ENCODE measurements at regions not wholly inside any gene's neighbourhood (a gene's known extent, or its start where the extent isn't known, plus 50 kb on each side); places are given as distances from the start of the nearest gene placed in this dataset.
"Not testable (repeated sequence)": the region's sequence is repeated elsewhere in the genome, so short reads cannot be mapped to it uniquely, and the experiment has no call there.

DNA sequence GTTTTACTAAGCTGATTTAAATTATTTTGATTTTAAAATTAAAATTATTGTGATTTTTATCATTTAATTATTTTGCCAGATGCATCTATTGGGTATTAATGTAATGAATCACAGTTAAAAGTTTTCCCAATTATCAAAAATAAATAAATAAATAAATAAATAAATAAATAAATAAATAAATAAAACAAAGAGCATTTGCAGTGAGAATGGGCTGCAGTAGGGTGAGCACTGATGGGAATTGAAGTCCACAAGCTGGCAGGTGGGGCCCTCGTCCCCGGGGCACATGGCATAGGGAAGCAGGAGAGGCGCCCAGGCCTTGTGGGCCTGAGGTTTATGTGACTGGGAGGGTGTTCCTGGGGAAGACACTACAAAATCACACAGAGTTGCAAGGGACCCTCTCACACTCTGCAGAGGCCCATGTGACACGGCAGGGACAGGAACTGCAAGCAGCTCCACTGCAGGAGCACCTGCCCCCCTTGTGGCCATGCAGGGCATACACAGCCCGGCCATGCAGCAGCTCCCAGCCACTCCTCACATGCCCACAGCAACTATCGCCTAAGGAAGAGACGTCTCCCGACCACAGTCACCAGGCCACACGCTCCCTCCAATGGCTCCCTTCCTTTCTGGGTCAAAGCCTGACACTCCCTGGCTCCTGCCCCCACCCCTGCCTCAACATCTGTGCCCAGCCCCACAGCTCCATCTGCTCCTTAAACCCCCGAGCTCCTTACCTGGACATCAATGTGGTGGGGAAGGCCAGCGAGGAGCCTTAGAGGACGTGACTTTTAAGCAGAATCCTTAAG is 256.3 kb upstream of the SFSWAP start:
- no peak for DNase-seq (ENCODE audit: low read depth, low spot score)

DNA sequence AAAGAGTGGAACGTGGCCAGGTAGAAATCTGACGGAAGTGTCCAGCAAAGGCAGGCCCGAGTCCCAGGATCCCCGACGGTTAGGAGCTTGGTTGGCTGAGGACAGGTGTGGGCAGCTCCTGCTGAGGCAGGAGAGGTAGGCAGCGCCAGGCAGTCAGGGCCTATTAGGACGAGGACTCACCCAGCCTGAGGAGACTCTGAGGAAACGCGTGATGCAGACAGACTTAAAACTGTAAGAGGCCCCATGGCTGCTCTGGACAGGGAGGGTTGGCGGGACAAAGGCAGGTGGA is 255.7 kb upstream of the SFSWAP start:
- DNase-seq (ENCODE audit: low read depth, low spot score), result no peak

DNA sequence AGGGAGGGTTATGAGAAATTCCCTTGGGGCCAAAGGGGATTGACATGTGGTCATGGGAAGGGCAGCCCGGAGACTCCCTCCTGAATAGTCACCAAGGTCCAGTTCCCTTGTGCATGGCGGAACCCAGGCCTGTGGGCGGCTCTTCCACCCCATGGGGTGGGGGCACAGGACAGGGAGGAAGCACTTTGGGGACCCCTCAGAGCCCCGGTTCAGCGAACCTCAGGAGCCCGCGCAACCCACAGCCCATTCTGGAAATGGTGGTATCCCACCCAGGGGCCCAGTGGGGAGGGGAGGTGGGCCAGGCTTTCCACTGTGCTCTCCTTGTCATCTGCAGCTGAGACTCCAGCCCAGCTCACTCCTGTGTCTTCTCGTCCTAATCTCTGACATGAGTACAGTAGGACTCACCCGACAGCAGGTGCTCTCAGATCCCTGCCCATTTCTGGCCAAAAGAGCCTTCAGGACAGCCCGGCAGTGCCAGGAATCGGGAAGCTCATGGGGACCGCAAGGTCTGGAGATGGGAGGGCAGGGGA is 255.2 kb upstream of the SFSWAP start:
- DNase-seq (ENCODE audit: low read depth, low spot score), result no peak

DNA sequence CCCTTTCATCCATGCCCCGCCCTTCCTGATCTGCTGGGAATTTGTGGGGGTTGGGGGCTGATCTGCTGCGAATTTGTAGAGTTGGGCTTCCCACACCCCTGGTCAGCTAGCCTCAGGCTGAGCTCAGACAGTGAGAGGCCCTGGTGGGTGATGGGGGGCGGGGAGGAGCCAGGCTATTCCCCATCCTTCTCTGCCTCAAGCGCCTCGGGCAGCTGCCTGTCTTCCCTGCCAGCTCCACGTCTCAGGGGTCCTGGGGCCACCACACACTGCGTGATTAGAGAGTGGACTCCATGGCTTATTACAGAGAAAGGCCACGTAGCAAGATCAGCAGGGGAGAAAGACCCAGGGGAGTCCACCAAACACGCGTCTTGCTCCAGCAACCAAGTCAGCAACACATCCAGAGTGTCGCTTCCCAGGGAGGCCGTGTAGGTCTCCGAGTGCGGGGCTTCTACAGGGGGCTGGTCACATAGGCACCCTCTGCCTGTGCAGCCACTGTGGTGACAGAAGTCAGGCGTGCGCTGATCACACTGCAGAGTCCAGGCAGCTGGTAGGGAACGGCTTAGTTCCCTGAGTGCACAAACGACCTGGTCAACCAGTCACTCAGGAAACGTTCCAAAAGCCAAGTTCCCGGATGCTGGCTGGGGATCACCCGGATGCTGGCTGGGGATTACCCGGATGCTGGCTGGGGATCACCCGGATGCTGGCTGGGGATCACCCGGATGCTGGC is 254.4 kb upstream of the SFSWAP start:
- DNase-seq (ENCODE audit: low read depth, low spot score), result no peak

DNA sequence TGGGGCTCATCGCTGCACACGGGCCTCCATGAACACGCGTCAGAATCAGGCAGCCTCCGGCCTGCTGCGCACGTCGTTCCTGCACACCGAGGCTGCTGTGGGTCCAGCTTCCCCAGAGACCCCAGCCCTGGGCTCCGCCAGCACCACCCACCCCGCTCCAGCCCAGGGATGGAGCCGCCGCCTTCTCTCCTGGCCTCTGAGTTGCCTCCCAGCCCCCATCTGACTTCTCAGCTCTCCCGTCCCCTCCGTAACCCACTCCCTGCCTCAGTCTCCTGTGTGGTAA is 253.9 kb upstream of the SFSWAP start:
- DNase-seq (ENCODE audit: low read depth, low spot score), result no peak

DNA sequence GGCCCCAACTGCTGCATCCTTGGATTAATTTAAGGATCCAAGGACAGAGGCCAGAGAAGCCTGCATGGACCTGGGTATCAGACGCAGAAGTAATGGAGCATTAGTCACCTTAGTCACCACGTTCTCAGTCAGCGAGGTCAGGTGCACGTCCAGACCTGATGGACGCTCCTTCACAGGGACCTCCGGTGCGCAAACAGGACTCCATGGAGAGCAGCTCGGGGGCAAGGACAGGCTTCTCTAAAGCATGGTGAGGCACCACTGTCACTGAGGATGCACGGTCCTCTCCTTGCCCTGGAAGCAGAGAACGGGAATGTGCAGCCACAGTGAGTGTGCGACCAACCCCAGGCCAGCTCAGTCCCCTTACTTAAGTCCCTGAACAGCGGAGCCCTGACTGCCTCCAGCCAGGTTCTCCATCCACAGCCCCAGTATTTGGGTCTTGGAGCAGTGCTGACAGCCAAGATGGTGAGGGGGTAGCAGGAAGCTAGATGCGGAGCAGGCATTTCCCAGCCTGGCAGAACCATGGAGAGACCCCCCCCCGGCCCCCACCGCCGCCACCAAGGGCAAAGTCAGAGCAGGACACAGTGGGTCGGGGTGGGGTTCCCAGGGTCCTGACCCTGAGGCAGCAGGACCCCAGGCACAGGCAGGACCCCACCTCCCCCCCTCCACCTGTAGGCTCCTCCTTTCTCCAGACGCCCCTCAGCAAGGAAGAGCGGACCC is 253.4 kb upstream of the SFSWAP start:
- peak; percentile 11 for DNase-seq (ENCODE audit: low read depth, low spot score)

DNA sequence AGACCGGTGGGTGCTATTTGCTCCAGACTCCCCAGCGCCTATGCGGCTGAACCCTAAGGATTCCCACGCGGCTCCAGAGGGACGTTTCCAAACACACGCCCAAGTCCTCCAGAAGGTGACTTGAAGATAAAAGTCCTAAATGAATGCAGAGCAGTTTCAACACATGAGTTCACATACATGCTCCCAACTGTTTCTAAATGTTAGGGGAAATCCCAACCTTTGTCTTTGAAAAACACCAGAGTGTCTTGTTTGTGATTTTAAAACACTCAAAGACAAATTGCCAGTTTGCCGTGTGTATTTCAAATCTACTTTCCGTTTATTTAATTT is 252.9 kb upstream of the SFSWAP start:
- no peak for DNase-seq (ENCODE audit: low read depth, low spot score)

DNA sequence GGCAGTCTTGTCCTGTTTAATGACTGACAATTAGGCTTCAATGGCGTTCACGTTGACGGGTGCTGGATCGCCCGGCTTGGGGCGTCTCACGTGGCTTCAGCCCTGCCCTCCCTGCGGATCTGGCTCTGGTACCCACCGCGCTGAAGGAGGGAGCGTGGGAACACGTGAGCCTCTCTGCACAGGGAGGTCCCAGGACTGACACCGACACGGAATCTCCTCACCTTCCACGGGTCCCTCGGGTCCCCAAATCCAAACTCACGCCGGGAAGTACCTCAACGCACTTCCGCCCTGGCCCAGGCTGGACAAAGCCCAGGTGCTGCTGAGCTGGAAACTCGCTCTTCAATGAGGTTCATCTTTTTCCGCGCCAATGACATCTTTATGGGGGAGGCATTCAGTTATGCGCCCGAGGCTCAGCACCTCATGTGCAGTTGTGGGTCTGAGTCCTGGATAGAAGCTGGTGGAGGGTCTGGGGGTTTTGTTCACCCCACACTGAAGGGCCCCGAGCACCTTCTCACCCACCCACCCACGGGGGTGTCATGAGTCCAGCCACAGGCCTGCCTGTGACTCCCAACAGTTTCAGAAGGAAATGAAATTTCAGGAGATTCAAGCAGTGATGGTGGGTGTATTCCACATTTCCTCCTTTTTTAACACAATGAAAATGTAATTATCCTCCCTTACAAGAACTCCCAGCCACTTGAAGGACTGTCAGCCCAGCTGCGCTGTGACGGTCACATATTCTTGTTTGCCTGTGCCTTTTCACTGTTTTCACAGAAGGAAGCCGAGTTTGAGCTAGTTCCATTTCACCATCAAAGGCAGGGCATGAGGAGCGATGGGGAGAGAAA is 251.7 kb upstream of the SFSWAP start:
- DNase-seq (ENCODE audit: low read depth, low spot score), result no peak

DNA sequence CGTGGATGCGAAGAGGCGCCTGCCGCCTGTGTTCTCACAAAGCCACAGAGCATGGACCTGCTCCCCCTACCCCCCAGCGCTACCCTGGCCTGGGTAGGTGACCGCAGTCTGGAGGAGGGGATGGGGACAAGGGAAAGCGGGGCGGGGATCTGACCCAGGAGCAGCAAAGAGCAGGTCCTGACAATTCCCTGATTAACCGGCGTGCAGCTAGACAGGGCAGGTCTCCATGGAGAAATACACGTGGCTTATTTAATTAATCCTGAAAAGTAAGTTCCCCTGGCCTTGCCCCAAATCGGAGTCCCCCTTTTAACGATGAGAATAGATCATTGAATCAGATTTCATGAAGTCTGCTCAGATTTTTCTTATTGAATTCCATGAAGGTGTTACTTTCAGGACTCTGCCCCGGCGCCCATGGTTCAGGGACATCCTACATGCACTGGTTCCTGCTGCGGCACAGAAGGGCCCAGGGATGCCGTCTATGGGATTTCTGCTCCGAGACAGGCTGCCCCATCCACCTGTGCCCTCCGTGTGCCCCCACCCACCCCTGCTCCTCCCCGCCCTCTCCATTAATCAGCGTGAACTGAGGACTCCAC is 251.0 kb upstream of the SFSWAP start:
- no peak for DNase-seq (ENCODE audit: low read depth, low spot score)

DNA sequence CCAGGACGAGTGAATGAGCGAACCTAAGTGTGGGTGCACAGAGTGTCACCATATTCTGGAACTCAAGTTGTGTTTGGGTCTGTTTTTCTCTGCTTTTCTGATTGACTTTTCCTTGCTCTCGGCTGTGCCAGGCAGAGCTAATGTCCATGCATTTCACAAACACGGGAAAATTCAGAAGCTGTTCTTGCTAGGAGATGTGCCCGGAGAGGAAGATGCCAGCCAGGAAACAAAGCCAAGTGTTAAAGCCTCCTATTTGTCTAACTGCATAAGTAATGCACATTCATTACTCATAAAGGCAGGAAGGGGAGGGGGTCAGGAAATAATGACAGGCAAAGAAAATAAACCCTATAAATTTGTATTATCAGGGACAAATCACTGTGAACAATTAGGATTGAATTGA is 250.4 kb upstream of the SFSWAP start:
- DNase-seq (ENCODE audit: low read depth, low spot score), result no peak

DNA sequence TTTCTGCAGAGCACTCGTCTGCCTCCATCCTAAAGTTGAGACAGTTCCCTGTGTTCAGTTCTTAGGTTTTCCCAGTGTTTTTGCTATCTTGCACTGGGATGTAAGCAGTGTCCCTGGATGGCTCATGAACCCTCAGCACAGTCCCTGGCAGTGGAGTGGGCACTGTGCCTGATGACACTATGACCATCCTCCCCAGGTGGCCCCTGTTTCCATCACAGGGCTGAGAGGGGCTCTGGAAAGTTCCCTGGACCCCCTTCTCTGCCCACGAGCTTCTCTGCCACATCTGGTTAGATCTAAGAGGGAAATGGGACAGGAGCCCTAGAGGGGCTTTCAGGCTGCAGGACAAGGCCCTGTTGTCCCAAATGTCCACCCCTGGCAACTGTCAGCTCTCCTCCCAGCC is 249.8 kb upstream of the SFSWAP start:
- DNase-seq (ENCODE audit: low read depth, low spot score), result no peak

DNA sequence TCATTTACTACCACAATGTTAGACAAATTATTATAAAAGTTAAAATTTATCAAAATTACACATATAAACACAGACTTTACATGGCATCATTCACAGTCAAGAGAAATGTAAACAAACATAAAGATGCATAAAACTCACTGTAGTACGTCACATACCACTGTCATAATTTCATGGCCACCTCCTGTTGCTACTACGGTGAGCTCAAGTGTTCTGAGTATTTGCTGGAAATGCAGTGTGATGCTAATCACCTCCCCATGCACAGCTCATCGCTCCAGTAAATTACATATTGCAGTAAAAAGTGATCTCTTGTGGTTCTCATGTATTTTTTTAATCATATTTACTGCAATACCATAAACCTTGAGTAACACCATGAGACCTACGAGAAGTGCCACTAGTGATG is 247.7 kb upstream of the SFSWAP start:
- DNase-seq (ENCODE audit: low read depth, low spot score), result no peak

DNA sequence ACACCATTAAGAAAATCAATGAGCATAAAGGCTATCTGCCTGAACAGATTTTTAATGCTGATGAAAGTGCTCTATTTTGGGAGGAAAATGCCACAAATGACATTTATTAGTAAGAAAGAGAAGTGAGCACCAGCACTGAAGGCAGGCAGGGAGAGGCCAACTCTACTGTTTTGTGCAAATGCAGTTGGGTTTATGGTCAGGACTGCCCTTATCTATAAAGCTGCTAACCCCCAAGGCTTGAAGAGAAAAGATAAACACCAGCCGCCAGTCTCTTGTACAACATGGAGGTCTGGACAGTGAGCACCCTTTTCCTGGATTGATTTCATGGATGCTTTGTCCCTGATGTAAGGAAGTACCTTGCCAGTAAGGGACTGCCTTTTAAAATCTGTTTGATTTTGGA is 246.8 kb upstream of the SFSWAP start:
- DNase-seq (ENCODE audit: low read depth, low spot score), result no peak

DNA sequence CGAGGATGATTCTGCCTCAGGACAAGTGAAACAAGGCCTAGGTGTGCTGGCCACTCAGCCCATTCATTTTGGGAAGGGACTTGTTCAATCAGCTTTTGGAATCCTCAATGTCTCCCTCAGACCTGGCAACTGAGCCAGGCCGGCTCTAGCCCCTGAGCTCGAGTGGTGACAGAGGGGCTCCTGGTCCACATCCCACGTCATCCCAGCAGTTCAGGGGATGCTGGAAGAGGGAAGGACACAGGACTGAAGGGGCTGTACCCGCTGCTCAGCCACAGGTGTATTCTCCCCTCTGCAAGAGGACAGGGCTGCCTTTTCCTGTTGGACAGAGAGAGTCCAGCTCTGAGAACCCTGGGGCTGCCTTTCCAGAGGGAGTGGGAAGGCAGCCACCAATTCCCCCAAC is 244.6 kb upstream of the SFSWAP start:
- DNase-seq (ENCODE audit: low read depth, low spot score), result no peak

DNA sequence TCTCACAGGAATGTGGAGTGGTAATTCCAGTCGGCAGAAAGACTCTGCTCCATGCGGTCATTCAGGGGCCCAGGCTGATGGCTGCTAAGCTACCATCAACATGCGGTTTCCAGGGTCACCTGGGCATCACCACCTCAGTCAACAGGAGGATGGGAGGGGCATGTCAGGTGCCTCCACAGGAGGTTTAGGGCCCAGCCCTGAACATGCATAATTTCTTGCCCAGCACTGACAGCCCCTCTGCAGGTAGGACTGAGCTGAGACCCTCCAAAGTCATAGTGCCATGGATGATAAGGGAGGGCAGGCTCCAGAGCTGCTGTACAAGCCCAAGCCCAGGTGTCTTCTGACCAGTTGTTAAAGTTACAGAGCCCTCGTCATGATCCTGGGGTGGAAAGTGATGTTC is 244.0 kb upstream of the SFSWAP start:
- no peak for DNase-seq (ENCODE audit: low read depth, low spot score)

DNA sequence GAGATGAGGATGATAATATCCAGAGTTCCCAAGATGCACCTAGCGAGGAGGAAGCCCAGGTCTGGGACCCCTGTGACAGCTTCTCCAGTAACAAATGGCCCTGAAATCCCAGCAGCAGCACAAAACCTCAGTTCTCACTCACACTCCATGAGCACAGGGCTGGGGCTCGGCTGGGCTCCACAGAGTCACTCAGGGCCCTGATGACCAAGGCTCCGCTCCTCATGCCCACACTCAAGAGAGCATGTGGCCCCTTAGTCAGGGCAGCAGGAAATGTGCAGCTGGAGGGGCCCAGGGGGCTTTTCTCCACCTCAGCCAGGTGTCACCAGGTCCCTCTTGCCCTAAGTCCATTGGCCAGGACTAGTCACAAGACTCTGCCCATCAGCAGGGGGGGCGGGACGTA is 242.7 kb upstream of the SFSWAP start:
- DNase-seq (ENCODE audit: low read depth, low spot score), result no peak

DNA sequence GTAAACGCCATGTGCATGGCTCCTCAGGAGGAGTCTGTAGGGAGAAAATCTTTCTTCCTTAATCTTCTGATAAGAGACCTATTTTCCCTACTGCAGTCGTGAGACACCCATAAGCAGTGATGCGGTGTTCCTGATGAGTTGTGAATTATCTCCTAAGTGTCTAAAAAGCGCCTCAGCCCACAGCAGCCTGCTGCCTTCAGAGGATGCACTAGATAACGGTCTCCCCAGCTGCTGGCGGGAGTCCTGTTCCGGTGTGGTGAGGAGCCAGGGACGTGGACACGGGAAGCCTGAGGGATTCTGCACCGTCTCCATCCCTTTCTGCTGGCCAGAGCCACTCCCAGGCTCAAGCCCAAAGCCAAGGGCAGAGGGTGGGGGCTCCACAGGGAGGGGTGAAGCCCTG is 240.9 kb upstream of the SFSWAP start:
- DNase-seq (ENCODE audit: low read depth, low spot score), result not testable (repeated sequence)

DNA sequence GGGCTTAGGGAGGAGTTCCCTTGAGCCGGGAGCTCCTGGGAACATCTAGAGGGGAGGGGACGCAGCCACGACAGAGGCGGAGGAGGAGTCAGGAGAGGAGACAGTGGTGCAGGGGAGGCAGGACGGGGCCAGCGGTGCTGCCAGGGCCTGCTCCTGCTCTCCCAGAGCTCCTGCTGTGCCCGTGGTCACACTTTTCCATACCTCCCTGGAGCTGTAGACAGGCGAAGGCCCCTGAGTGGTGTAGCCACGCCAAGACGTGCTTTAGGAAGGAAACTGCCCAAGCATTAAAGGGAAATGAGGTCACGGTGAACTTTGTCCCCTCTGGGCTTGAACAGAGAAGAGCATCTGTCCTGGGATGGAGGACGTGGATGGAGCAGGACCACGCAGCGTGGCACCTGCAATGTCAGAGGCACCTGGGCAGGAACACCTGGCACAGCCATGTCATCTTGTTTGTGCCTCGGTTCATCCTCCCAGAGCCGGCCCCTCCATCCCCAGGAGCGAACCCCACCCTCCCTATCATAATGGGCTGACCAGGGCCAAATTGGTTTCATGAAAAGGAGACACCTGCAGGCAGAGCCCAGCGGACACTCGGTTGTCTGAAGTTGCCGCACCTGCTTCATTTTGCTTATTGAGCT is 239.5 kb upstream of the SFSWAP start:
- DNase-seq (ENCODE audit: low read depth, low spot score), result no peak

DNA sequence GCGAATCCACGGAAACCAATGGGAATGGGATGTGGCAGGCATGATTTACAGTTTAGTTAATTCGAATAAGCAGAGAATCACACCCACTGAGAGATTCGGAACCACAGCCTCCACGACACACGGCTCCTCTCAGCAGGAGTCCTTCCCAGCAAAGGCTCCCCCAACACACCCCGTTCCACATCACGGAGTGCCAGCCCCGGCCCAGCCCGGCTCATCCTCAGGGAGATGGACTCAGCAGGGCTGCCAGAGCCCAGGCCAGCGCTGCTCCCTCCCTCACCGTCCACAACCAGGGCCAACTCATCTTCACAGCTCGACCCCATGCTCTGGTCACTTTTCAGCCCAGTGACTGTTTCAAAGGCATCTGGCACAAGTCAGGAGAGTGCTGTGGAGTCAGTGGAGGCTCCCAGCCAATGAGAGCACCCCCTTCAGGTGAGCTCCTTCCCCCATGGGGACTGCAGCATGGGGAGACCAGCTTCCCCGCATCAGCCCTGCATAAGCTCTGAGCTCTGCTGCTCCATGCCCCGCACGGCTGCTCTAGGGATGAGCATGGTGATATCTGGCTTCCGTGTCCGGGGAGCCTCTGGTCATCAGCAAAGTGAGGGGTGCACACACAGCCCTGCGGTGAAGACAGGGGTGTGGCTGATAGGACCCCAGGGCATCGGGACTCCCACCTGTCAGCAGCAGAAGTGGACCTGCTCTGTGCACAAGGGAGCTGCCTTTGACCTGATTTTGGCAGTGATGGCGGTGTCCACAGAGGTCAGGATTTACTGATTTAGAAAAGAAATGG is 238.8 kb upstream of the SFSWAP start:
- no peak for DNase-seq (ENCODE audit: low read depth, low spot score)

DNA sequence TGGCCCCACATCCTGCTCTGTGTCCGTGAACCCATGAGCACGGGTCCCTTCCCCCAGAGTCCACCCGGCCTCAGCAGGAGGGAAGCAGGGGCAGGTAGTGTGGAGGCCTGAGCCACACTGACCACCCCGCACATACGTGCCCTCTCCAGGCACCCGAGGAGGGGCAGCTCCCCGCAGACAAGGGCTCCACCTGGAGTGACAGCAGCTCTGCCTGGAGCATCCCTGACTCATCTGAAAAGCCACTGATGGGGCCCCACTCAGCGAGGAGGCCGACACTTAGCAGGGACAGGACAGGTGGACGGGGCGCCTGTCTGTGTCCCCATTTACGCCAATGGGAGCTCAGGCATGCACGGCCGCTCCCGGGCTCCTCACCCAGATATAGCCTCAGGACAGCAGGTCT is 237.6 kb upstream of the SFSWAP start:
- no peak for DNase-seq (ENCODE audit: low read depth, low spot score)
